ENCODE measurements at regions not wholly inside any gene's neighbourhood (a gene's known extent, or its start where the extent isn't known, plus 50 kb on each side); places are given as distances from the start of the nearest gene placed in this dataset.

DNA sequence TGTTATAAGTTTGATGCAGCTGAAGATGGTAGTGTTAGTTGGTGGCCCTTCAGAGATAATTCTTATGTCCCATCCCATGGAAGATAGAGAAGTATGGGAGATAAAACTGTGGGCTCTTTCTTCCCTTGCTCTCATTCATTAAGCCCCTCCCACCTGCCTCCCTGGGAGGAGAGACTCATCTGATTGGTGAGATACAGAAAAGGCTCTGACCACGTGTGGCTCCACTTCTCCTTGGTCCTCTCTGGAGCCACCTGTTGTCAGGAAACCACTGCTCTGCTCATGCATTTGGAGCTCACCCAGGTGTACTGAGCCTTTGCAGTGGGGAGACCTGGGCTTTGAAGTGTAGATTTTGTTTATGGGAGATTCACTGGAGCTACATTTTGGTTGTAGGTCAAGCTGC is 293.2 kb upstream of the RASGRP1 start:
- TF ChIP-seq, protein P1, sequence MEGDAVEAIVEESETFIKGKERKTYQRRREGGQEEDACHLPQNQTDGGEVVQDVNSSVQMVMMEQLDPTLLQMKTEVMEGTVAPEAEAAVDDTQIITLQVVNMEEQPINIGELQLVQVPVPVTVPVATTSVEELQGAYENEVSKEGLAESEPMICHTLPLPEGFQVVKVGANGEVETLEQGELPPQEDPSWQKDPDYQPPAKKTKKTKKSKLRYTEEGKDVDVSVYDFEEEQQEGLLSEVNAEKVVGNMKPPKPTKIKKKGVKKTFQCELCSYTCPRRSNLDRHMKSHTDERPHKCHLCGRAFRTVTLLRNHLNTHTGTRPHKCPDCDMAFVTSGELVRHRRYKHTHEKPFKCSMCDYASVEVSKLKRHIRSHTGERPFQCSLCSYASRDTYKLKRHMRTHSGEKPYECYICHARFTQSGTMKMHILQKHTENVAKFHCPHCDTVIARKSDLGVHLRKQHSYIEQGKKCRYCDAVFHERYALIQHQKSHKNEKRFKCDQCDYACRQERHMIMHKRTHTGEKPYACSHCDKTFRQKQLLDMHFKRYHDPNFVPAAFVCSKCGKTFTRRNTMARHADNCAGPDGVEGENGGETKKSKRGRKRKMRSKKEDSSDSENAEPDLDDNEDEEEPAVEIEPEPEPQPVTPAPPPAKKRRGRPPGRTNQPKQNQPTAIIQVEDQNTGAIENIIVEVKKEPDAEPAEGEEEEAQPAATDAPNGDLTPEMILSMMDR (IDR thresholded peaks at IDR 0.05; ENCODE audit: poor library complexity, severe bottlenecking) = no peak
- TF ChIP-seq, protein P2, sequence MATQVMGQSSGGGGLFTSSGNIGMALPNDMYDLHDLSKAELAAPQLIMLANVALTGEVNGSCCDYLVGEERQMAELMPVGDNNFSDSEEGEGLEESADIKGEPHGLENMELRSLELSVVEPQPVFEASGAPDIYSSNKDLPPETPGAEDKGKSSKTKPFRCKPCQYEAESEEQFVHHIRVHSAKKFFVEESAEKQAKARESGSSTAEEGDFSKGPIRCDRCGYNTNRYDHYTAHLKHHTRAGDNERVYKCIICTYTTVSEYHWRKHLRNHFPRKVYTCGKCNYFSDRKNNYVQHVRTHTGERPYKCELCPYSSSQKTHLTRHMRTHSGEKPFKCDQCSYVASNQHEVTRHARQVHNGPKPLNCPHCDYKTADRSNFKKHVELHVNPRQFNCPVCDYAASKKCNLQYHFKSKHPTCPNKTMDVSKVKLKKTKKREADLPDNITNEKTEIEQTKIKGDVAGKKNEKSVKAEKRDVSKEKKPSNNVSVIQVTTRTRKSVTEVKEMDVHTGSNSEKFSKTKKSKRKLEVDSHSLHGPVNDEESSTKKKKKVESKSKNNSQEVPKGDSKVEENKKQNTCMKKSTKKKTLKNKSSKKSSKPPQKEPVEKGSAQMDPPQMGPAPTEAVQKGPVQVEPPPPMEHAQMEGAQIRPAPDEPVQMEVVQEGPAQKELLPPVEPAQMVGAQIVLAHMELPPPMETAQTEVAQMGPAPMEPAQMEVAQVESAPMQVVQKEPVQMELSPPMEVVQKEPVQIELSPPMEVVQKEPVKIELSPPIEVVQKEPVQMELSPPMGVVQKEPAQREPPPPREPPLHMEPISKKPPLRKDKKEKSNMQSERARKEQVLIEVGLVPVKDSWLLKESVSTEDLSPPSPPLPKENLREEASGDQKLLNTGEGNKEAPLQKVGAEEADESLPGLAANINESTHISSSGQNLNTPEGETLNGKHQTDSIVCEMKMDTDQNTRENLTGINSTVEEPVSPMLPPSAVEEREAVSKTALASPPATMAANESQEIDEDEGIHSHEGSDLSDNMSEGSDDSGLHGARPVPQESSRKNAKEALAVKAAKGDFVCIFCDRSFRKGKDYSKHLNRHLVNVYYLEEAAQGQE (IDR thresholded peaks at IDR 0.05; ENCODE audit: borderline replicate concordance) = no peak
- TF ChIP-seq EZH2 (IDR thresholded peaks at IDR 0.05; ENCODE audit: borderline replicate concordance, insufficient read depth, low read length, poor library complexity, severe bottlenecking) = no peak
- no peak for TF ChIP-seq POLR2AphosphoS5 (IDR thresholded peaks at IDR 0.05)
- TF ChIP-seq EP300 (conservative IDR thresholded peaks at IDR 0.05; ENCODE audit: poor library complexity, severe bottlenecking) = no peak
- TF ChIP-seq SMC3 (conservative IDR thresholded peaks at IDR 0.05; ENCODE audit: poor library complexity) = no peak
